ENCODE measurements at regions not wholly inside any gene's neighbourhood (a gene's known extent, or its start where the extent isn't known, plus 50 kb on each side); places are given as distances from the start of the nearest gene placed in this dataset.

DNA sequence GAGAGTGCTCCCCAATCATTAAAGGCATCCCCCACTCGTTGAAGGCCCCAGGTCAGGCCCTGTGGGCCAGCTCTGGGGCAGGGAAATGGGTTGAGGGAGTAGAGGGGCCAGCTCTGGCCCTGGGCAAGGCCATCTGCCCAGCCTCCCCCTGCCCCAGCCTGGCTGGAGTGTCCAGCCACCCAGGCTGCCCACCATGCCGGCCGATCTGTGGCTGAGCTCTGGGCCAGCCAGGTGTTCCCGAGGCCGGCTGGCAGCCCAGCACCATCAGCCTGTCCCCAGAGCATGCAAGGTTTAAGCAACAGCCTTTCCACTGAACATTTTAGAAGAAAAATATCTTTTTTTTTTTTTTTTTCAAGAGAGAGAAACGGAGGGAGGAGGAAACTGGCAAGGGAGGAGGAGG, 62.8 kb upstream of the LINGO1 start:
- TF ChIP-seq, protein P1, sequence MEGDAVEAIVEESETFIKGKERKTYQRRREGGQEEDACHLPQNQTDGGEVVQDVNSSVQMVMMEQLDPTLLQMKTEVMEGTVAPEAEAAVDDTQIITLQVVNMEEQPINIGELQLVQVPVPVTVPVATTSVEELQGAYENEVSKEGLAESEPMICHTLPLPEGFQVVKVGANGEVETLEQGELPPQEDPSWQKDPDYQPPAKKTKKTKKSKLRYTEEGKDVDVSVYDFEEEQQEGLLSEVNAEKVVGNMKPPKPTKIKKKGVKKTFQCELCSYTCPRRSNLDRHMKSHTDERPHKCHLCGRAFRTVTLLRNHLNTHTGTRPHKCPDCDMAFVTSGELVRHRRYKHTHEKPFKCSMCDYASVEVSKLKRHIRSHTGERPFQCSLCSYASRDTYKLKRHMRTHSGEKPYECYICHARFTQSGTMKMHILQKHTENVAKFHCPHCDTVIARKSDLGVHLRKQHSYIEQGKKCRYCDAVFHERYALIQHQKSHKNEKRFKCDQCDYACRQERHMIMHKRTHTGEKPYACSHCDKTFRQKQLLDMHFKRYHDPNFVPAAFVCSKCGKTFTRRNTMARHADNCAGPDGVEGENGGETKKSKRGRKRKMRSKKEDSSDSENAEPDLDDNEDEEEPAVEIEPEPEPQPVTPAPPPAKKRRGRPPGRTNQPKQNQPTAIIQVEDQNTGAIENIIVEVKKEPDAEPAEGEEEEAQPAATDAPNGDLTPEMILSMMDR (conservative IDR thresholded peaks at IDR 0.05; ENCODE audit: low read depth, low read length), result no peak
- H3K4me3 ChIP-seq (ENCODE audit: low read depth, low read length), result no peak overlapping the region
- DNase-seq (ENCODE audit: low read depth), result no peak

GRCh38 chr15:77693576-77693975, 60.9 kb upstream of the LINGO1 start:
- DNase-seq (ENCODE audit: low read depth), result no peak
- no peak overlapping the region for H3K4me3 ChIP-seq (ENCODE audit: low read depth, low read length)
- TF ChIP-seq, protein P1 (conservative IDR thresholded peaks at IDR 0.05; ENCODE audit: low read depth, low read length), result no peak

DNA sequence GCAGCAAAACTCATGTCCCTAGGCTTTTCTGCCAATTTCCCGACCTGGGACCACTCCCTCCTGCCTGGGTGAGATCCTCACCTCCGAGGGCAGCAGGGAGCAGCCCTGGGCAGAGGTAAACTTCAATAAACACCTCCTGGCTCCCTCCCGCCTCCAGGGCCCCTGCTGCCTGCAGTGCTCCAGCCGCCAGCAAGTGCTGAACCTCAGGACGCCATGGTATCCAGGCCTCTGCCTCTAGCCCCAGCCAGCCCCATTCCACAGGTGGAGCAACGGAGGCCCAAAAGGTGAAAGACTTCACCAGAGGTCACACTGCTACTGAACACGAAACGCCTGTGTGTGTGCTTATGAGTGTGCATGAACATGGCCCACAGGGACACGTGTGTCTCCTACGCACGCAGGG, 59.9 kb upstream of the LINGO1 start:
- H3K4me3 ChIP-seq (ENCODE audit: low read depth, low read length), result no peak overlapping the region
- DNase-seq (ENCODE audit: low read depth), result no peak
- TF ChIP-seq, protein P1 (conservative IDR thresholded peaks at IDR 0.05; ENCODE audit: low read depth, low read length), result no peak

DNA sequence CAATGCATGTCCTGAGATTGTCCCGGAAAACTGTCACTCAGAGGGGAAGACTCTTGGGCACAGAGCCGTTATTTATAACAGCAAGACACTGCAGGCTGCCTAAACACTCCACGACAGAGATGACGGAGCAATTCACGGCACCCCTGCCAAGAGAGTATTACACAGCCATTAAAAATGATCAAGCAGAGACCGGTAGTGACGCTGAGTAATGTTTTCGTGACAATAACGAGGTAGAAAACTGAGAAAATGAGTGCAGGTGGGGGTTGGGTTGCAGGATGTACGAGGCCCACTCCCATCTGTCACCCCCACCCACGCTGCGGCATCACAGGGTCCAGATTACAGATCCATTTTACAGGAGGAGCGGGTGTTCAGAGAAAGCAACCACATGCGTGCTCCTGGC, 58.9 kb upstream of the LINGO1 start:
- DNase-seq (ENCODE audit: low read depth), result no peak
- H3K4me3 ChIP-seq (ENCODE audit: low read depth, low read length), result no peak overlapping the region
- TF ChIP-seq, protein P1 (conservative IDR thresholded peaks at IDR 0.05; ENCODE audit: low read depth, low read length), result no peak

DNA sequence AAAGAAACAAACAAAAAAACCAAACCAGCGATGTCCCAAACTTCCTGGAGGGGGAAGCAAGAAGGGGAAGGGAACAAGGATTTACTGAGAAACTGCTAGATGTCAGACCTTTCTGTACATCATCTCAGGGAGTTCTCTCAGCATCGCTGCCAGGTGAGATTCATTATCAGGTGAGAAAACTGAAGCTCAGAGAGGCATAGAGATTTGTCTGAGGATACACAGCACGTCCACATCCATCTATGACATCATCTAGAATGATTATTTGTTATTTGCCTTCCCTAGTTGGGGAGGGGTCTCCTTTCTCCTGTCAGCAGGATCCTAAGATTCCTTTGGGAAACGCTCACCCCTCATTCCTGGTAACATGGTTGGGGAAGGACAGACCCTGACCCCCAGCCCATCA, 57.1 kb upstream of the LINGO1 start:
- H3K4me3 ChIP-seq (ENCODE audit: low read depth, low read length), result no peak overlapping the region
- TF ChIP-seq, protein P1 (conservative IDR thresholded peaks at IDR 0.05; ENCODE audit: low read depth, low read length), result no peak

DNA sequence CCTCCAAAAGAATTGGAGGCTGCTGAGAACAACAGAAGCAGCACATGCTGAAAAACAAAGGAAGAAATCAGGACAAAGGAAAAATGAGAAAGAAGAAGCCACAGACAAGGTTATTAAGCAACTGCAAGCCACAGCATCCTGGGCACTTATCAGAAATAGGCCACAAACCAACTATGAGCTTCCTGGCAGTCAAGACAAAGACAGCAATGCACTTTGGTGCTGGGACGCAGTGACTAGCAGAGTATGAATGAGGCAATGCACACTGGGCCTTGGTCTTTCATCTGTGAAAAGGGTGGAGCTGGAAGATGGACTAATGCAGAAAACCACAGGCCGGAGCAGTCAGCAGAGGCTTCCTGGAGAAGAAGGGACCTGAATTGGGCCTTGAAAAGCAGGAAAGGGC, 56.0 kb upstream of the LINGO1 start:
- TF ChIP-seq, protein P1 (conservative IDR thresholded peaks at IDR 0.05; ENCODE audit: low read depth, low read length), result no peak
- no peak for DNase-seq (ENCODE audit: low read depth)
- no peak overlapping the region for H3K4me3 ChIP-seq (ENCODE audit: low read depth, low read length)

More for the DNA sequence above, 57.1 kb upstream of the LINGO1 start:
- DNase-seq (ENCODE audit: low read depth), result no peak

DNA sequence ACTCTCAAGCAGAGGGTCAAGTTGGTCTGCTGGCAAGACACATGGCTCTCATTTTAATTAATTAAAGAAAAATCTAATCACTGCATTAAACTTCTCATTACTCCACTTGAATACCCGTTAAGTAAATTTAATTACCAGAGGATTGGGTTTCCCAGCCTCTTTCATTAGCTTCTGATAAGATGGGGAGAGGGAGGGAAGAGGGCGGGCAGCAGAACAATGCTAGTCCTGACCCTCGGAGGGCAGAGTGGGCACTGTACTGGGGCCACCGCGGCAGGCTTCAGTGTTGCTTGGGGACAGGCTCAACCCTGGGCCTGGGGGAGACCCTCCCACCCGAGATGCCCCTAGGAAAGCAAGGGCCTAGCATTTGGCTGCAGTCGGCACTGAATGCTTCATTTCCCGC, 55.6 kb upstream of the LINGO1 start:
- no peak for DNase-seq (ENCODE audit: low read depth)
- TF ChIP-seq, protein P1 (conservative IDR thresholded peaks at IDR 0.05; ENCODE audit: low read depth, low read length), result no peak
- no peak overlapping the region for H3K4me3 ChIP-seq (ENCODE audit: low read depth, low read length)

Data from choroid plexus epithelial cell (primary cell).